Activated naive CD8-positive, alpha-beta T cell treated with anti-CD3 and anti-CD28 coated beads, Interleukin-2, amount 10 ng/mL, durations not matched to agents 7 days and 5 days (primary cell): ENCODE measurements at regions not wholly inside any gene's neighbourhood (a gene's known extent, or its start where the extent isn't known, plus 50 kb on each side); places are given as distances from the start of the nearest gene placed in this dataset.

Experiments
- ATAC-seq: fragments of 150-1000 bp; cut with Tn5 transposase; one replicate; pipeline ENCODE4 v1.10.0; 2021; ENCODE audit warnings: low read depth, moderate library complexity
- POLR2A ChIA-PET: fragments of 350-600 bp; sonication (Branson Sonifier 250); formaldehyde crosslinking; loops from one replicate; lab custom pipeline; 2021; ENCODE audit warnings: antibody characterized with exemption; lab: Charles Lee
- DNase-seq: peaks from one replicate; pipeline ENCODE4 v3.0.0; 2021
- H3K27ac Mint-ChIP-seq: one replicate; pipeline ENCODE4 v1.8.0; 2022; ENCODE audit warnings: mild to moderate bottlenecking, mixed read lengths
- H3K27me3 Mint-ChIP-seq: one replicate; pipeline ENCODE4 v1.8.0; 2022; ENCODE audit warnings: mild to moderate bottlenecking, moderate library complexity, mixed read lengths
- H3K36me3 Mint-ChIP-seq: one replicate; pipeline ENCODE4 v1.8.0; 2021; ENCODE audit warnings: mild to moderate bottlenecking, mixed read lengths
- H3K4me1 Mint-ChIP-seq: one replicate; pipeline ENCODE4 v1.8.0; 2021; ENCODE audit warnings: mixed read lengths
- H3K4me3 Mint-ChIP-seq: one replicate; pipeline ENCODE4 v1.8.0; 2022; ENCODE audit warnings: mild to moderate bottlenecking, moderate library complexity, mixed read lengths
- H3K9me3 Mint-ChIP-seq: one replicate; pipeline ENCODE4 v1.8.0; 2021; ENCODE audit warnings: mixed read lengths

DNA sequence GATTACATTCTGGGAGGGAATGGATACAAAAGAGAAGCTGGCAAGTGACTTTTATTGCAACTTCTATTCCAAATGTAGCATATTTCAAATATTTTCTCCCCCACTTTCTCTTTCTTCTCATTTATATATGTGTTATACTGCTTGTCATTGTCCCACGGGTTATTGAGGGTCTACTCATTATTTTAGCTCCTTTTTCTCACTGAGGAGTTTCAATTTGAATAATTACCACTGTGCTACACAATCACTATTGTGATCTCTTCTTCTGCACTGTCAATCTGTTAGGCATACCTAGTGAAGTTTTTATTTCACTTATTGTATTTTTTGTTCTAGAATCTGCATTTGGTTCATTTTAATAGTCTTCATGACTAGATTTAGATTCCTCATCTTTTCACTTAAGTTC, 339.7 kb downstream of the PTPRC start:
- H3K36me3 Mint-ChIP-seq, result peaks cover 32% of the 10 kb centered on the region
- POLR2A ChIA-PET, result no interaction called here
- peaks cover 18% of the 10 kb centered on the region for H3K4me1 Mint-ChIP-seq
- H3K9me3 Mint-ChIP-seq, result peaks cover 13% of the 10 kb centered on the region
- ATAC-seq (no peak), DNase-seq (no peak)
- H3K27me3 Mint-ChIP-seq, result no peaks in the 10 kb centered on the region
- H3K4me3 Mint-ChIP-seq, result no peak overlapping the region
- H3K27ac Mint-ChIP-seq, result no peak overlapping the region

DNA sequence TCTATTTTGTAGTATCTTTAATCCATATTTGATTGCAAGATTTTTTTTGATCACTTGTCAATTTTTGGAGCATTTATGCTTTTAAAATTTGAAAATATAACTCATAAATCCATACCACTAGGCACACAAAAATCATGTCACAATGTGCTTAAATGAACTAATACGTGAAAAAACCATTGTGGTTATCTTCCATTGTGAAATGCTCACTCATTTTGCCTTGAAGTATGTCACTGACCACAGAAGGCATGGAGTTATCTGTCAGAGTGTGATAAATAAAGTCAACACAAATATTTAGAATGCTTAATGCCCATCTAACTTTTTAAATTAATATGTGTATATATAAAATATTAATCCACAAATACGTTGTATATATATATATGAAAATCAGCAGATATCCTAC, 347.2 kb downstream of the PTPRC start:
- POLR2A ChIA-PET, result no interaction called here
- DNase-seq, result no peak
- peaks cover 13% of the 10 kb centered on the region for H3K9me3 Mint-ChIP-seq

GRCh38 chr1:198986442-198986841, 347.6 kb downstream of the PTPRC start:
- ATAC-seq, result no peak
- peaks cover 18% of the 10 kb centered on the region for H3K36me3 Mint-ChIP-seq
- no peaks in the 10 kb centered on the region for H3K27me3 Mint-ChIP-seq
- POLR2A ChIA-PET, result no interaction called here
- no peak overlapping the region for H3K27ac Mint-ChIP-seq
- no peak for DNase-seq
- peaks cover 13% of the 10 kb centered on the region for H3K9me3 Mint-ChIP-seq
- peaks cover 2% of the 10 kb centered on the region for H3K4me1 Mint-ChIP-seq
- H3K4me3 Mint-ChIP-seq, result no peak overlapping the region

More for the DNA sequence above, 347.2 kb downstream of the PTPRC start:
- Mint-ChIP-seq H3K27me3 (no peaks in the 10 kb centered on the region), H3K27ac (no peak overlapping the region), H3K36me3 (peaks cover 18% of the 10 kb centered on the region), H3K4me3 (no peak overlapping the region), H3K4me1 (peaks cover 2% of the 10 kb centered on the region)
- ATAC-seq, result no peak

- no peak for DNase-seq
- H3K27ac Mint-ChIP-seq, result no peak overlapping the region
- H3K4me3 Mint-ChIP-seq, result no peak overlapping the region
- H3K9me3 Mint-ChIP-seq, result peaks cover 10% of the 10 kb centered on the region
- H3K36me3 Mint-ChIP-seq, result peaks cover 27% of the 10 kb centered on the region
- no peak for ATAC-seq
- H3K27me3 Mint-ChIP-seq, result peaks cover 2% of the 10 kb centered on the region
- H3K4me1 Mint-ChIP-seq, result peaks cover 9% of the 10 kb centered on the region
- POLR2A ChIA-PET, result no interaction called here
Measured at GRCh38 chr1:199002661-199003060, 363.8 kb downstream of the PTPRC start.

- no peak overlapping the region for H3K4me3 Mint-ChIP-seq
- peaks cover 9% of the 10 kb centered on the region for H3K9me3 Mint-ChIP-seq
- H3K4me1 Mint-ChIP-seq, result peaks cover 32% of the 10 kb centered on the region
- peaks cover 34% of the 10 kb centered on the region for H3K36me3 Mint-ChIP-seq
- ATAC-seq, result no peak
- POLR2A ChIA-PET, result no interaction called here
- no peak for DNase-seq
- no peak overlapping the region for H3K27ac Mint-ChIP-seq
- peaks cover under 1% of the 10 kb centered on the region for H3K27me3 Mint-ChIP-seq
Measured at GRCh38 chr1:199007423-199007822, 368.6 kb downstream of the PTPRC start.

GRCh38 chr1:199009447-199009846, 370.6 kb downstream of the PTPRC start:
- Mint-ChIP-seq H3K36me3 (peaks cover 36% of the 10 kb centered on the region), H3K27ac (peak overlapping the region; percentile 84), H3K4me1 (peaks cover 35% of the 10 kb centered on the region), H3K27me3 (no peaks in the 10 kb centered on the region), H3K4me3 (peak overlapping the region; percentile 70), H3K9me3 (peaks cover 8% of the 10 kb centered on the region)
- POLR2A ChIA-PET, result interaction anchor here (0.6 to 2.6 kb wide), 7 partner anchors 8 to 91 kb away, joined by 3 to 29 read pairs (median 3); no protein-coding TSS in a partner anchor
- peak; percentile 88 for ATAC-seq
- no peak for DNase-seq

DNA sequence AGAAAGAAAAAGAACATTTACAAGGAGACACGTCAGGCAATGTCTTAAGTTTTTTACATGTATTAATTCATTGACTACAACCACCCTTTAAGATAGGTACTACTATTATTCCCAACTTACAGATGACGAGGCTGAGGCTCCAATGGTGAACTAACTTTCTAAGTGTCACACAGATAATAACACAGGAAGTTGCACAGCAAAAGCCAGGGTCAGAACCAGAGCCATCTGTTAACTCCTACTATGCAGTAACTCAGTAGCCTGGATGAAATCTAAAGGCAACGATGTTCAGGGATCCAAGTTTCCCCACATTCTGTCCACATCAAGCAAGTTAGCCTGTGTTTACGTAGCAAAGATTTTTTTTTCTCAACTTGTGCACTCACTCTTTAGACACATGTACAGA, 371.7 kb downstream of the PTPRC start:
- Mint-ChIP-seq H3K36me3 (peaks cover 36% of the 10 kb centered on the region), H3K9me3 (peaks cover 6% of the 10 kb centered on the region), H3K4me3 (peak overlapping the region; percentile 70), H3K4me1 (peaks cover 44% of the 10 kb centered on the region), H3K27ac (peak overlapping the region; percentile 85), H3K27me3 (no peaks in the 10 kb centered on the region)
- DNase-seq (no peak), ATAC-seq (peak; percentile 58)
- POLR2A ChIA-PET, result interaction anchor here (0.7 to 2.6 kb wide), 3 partner anchors 10 to 75 kb away, joined by 3 to 29 read pairs (median 5); no protein-coding TSS in a partner anchor

GRCh38 chr1:199010933-199011332, 372.1 kb downstream of the PTPRC start:
- ATAC-seq (no peak), DNase-seq (no peak)
- Mint-ChIP-seq H3K4me1 (peaks cover 47% of the 10 kb centered on the region), H3K4me3 (peak overlapping the region; percentile 36), H3K36me3 (peaks cover 35% of the 10 kb centered on the region), H3K27ac (peak overlapping the region; percentile 85), H3K9me3 (peaks cover 6% of the 10 kb centered on the region), H3K27me3 (no peaks in the 10 kb centered on the region)
- POLR2A ChIA-PET, result interaction anchor here (0.7 to 1.4 kb wide), 2 partner anchors 10 to 36 kb away, joined by 3 to 5 read pairs; no protein-coding TSS in a partner anchor

GRCh38 chr1:199015799-199016198, 377.0 kb downstream of the PTPRC start:
- H3K4me3 Mint-ChIP-seq, result no peak overlapping the region
- H3K27me3 Mint-ChIP-seq, result no peaks in the 10 kb centered on the region
- H3K4me1 Mint-ChIP-seq, result peaks cover 30% of the 10 kb centered on the region
- DNase-seq (no peak), ATAC-seq (no peak)
- peaks cover 28% of the 10 kb centered on the region for H3K36me3 Mint-ChIP-seq
- H3K9me3 Mint-ChIP-seq, result peaks cover 5% of the 10 kb centered on the region
- POLR2A ChIA-PET, result no interaction called here
- no peak overlapping the region for H3K27ac Mint-ChIP-seq

- Mint-ChIP-seq H3K36me3 (peaks cover 31% of the 10 kb centered on the region), H3K27ac (no peak overlapping the region), H3K4me1 (peaks cover 35% of the 10 kb centered on the region), H3K27me3 (no peaks in the 10 kb centered on the region), H3K4me3 (no peak overlapping the region), H3K9me3 (peaks cover 9% of the 10 kb centered on the region)
- no peak for DNase-seq
- ATAC-seq, result no peak
- POLR2A ChIA-PET, result interaction anchor here (0.9 kb wide), 1 partner anchor 83 kb away, joined by 5 read pairs; no protein-coding TSS in a partner anchor
Measured at GRCh38 chr1:199018471-199019135, 379.8 kb downstream of the PTPRC start.

DNA sequence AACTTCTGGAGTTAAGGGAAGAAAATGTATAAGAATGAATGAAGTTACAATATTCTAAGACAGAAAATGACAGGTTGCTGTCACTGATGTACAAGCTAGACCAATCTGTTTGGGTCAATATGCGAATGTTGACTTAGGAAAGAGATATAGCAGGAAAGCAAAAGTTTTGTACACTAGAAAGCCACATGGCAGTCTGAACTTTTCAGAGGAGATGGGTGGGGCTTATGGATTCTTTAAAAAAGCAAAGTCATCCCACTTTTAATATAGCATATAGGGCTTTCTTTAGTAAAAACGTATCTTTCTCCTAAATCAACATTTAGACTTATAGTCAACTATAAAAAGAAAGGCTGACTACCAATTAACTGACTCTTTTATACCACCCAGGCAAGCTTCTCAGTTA, 381.2 kb downstream of the PTPRC start:
- DNase-seq (no peak), ATAC-seq (no peak)
- H3K27me3 Mint-ChIP-seq, result no peaks in the 10 kb centered on the region
- H3K9me3 Mint-ChIP-seq, result peaks cover 9% of the 10 kb centered on the region
- POLR2A ChIA-PET, result interaction anchor here (1.4 kb wide), 1 partner anchor 9 kb away, joined by 3 read pairs; no protein-coding TSS in a partner anchor
- peaks cover 25% of the 10 kb centered on the region for H3K36me3 Mint-ChIP-seq
- peak overlapping the region; percentile 56 for H3K27ac Mint-ChIP-seq
- H3K4me3 Mint-ChIP-seq, result no peak overlapping the region
- H3K4me1 Mint-ChIP-seq, result peaks cover 24% of the 10 kb centered on the region

DNA sequence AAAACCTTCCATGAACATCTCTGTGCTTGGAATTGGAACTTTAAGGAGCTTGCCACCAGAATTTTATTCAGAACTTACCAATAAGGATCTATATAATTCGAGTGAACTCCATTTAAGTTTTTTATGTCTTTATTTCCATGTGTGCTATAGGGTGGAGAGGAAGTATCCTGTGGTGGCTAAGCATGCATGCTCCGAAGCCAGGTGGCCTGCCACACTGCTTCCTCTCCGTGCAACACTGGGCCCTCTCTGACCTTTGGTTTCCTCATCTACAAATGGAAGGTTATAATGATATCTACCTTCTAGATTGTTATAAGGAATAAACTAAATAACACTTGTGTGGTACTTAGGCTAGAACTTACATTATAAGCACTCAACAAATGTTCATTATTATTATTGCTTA, 382.1 kb downstream of the PTPRC start:
- POLR2A ChIA-PET, result interaction anchor here (1.1 to 1.4 kb wide), 2 partner anchors 10 to 21 kb away, joined by 3 to 4 read pairs; no protein-coding TSS in a partner anchor
- Mint-ChIP-seq H3K9me3 (peaks cover 7% of the 10 kb centered on the region), H3K4me1 (peaks cover 18% of the 10 kb centered on the region), H3K27me3 (no peaks in the 10 kb centered on the region), H3K27ac (peak overlapping the region; percentile 67), H3K36me3 (peaks cover 22% of the 10 kb centered on the region), H3K4me3 (peak overlapping the region; percentile 22)
- ATAC-seq (peak; percentile 97), DNase-seq (peak; percentile 45)

DNA sequence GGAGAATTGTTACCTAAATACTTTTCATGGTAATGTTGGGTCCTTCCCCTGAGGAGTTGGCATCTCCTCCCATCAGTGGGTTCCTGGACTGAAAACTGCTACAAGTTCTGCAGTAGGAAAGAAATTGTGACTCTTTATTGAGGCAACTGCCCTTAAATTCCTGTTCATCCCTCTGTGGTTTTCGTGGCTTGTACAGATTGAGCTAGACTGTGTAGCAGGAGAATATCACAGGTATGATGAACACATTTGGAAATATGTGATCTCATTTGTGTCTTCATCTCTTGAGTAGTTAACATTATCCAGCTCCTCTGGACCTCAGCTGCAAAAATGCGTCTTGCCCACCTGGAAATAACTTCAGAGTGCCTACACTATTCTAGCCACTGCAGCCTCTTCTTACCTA, 390.6 kb downstream of the PTPRC start:
- Mint-ChIP-seq H3K36me3 (peaks cover 56% of the 10 kb centered on the region), H3K4me3 (no peak overlapping the region), H3K4me1 (peaks cover 33% of the 10 kb centered on the region), H3K27me3 (no peaks in the 10 kb centered on the region), H3K9me3 (peaks cover 18% of the 10 kb centered on the region), H3K27ac (peak overlapping the region; percentile 43)
- DNase-seq, result no peak
- POLR2A ChIA-PET, result no interaction called here
- no peak for ATAC-seq

GRCh38 chr1:199029855-199030254, 391.0 kb downstream of the PTPRC start:
- H3K36me3 Mint-ChIP-seq, result peaks cover 57% of the 10 kb centered on the region
- peak overlapping the region; percentile 43 for H3K27ac Mint-ChIP-seq
- ATAC-seq (peak; percentile 56), DNase-seq (no peak)
- no peaks in the 10 kb centered on the region for H3K27me3 Mint-ChIP-seq
- peaks cover 35% of the 10 kb centered on the region for H3K4me1 Mint-ChIP-seq
- POLR2A ChIA-PET, result no interaction called here
- no peak overlapping the region for H3K4me3 Mint-ChIP-seq
- H3K9me3 Mint-ChIP-seq, result peaks cover 18% of the 10 kb centered on the region
